ENCODE measurements at regions not wholly inside any gene's neighbourhood (a gene's known extent, or its start where the extent isn't known, plus 50 kb on each side); places are given as distances from the start of the nearest gene placed in this dataset.

DNA sequence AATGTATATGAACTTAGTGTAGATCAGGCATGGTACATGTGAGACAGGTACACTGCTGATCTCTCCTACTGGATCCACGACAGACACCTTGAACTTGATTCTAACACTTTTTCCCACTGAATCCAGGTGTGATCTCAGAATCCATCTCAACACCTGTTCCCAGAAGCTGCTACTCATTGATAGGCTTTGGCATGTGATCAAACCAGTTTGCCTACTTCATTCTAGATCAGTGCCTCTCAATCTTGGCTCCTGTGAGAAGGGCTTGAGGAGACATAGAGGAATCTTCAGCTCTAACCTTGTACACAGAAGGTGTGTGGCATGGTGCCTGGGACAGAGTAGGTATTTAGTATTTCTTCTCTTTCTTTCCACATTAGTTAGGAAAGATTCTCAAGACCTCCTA is 212.3 kb upstream of the ATP5MC3 start:
- no peak overlapping the region for H3K27ac ChIP-seq
- TF ChIP-seq, protein P1, sequence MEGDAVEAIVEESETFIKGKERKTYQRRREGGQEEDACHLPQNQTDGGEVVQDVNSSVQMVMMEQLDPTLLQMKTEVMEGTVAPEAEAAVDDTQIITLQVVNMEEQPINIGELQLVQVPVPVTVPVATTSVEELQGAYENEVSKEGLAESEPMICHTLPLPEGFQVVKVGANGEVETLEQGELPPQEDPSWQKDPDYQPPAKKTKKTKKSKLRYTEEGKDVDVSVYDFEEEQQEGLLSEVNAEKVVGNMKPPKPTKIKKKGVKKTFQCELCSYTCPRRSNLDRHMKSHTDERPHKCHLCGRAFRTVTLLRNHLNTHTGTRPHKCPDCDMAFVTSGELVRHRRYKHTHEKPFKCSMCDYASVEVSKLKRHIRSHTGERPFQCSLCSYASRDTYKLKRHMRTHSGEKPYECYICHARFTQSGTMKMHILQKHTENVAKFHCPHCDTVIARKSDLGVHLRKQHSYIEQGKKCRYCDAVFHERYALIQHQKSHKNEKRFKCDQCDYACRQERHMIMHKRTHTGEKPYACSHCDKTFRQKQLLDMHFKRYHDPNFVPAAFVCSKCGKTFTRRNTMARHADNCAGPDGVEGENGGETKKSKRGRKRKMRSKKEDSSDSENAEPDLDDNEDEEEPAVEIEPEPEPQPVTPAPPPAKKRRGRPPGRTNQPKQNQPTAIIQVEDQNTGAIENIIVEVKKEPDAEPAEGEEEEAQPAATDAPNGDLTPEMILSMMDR (conservative IDR thresholded peaks at IDR 0.05), result no peak
- no peak for TF ChIP-seq ZFX (IDR thresholded peaks at IDR 0.05)

DNA sequence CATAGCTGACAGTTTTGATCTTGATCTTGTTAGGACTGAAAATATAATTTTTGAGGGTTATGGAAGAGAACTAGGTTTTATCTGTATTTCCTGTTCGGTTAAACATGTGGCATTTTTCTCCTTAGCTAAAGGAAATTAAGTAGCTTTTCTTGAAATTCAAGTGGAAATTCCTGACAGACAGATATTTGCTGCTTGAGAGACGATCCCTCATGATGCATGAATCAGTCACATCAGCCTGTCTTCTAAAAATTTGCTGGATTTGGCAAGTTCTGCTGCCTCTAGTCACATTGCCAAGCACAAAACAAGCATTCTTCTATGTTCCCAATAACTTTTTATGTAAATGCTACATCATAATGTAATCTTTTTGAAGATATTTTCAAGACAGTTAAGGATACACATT is 201.8 kb upstream of the ATP5MC3 start:
- TF ChIP-seq ZFX (IDR thresholded peaks at IDR 0.05), result no peak
- TF ChIP-seq, protein P1 (conservative IDR thresholded peaks at IDR 0.05), result no peak
- H3K27ac ChIP-seq, result no peak overlapping the region

DNA sequence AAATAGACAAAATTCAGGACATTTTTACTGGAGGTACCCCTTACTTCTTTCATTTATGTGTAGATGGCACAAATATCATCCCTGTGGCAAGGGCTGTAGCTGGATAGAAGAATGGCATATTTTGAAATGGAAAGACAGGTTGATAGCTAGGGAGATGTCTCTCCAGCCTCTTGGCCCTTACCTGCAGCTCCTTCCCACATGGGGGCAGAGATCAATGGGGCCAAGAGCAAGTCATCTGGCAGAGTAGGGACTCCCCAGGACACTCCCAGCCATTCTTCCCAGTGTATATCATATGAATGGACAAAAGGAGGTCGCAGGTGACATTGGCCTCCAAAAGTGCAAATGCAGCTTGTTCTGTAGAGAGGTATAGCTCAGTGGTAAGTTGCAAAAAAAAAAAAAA is 192.2 kb upstream of the ATP5MC3 start:
- TF ChIP-seq, protein P1 (conservative IDR thresholded peaks at IDR 0.05), result no peak
- no peak overlapping the region for H3K27ac ChIP-seq

DNA sequence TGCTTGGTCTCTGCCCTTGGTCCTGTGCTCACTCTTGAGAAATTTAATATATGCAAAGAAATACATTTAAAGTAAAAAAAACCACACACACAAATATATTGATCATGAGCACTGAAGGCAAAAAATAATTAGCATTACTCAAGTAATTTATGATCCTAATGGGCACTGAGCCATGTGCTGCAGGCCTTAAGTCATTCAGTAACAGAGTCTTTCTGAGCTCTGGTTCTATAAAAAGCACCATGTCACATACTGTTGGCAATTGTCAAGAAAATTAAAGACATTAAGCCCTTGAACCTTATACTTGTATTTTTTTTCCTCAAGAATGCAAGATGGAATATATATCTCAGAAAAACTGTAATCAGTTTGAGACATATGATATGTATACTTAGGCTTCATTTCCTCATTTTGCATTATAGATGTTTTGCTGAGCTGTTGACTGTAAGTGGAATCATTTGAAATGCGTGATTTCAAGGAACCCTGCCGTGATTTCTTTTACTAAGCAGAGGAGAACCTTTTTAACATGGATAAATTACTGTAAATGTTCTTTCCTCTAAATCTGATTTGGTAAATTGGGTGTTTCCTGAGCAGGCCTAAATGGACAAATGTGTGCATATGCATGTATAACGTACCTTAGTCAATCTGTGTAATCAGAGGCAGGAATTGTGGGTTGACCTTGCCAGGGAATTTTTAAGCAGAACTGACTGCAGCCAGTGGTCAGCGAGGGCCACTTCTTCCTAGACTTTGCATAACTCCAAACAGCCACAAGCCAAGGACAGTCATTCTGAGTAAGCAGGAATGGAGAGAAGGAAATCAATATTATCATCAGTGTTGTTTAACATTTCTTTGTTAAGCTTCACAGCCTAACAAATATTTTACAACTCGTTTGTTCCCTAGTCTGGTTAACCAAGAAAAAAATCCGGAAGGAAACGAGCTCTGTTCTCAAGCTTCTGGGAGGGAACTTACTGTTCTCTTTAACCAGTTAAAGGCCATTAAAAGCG is 191.5 kb upstream of the ATP5MC3 start:
- TF ChIP-seq, protein P1 (conservative IDR thresholded peaks at IDR 0.05), result no peak
- TF ChIP-seq ZFX (IDR thresholded peaks at IDR 0.05), result no peak
- H3K27ac ChIP-seq, result no peak overlapping the region

DNA sequence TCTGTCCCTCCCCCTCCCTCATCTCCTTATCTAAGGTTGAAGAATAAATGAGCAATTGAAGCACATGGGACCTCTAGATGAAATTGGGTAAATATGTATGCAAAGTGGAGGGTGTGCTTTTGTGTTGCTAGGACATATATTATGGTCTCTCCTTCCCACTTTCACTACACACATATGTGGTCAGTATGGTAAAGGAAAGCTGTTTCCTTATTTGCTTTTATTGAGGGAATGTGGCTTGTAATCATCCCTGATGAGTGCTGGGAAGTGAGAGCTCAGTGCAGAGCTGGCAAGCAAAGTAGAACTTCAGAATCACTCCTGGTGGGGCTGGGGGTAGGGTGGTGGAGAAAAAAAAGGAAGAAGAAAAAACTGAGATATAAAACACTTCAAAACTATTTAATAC is 189.9 kb upstream of the ATP5MC3 start:
- TF ChIP-seq, protein P1 (conservative IDR thresholded peaks at IDR 0.05), result no peak
- no peak for TF ChIP-seq ZFX (IDR thresholded peaks at IDR 0.05)
- H3K27ac ChIP-seq, result no peak overlapping the region

DNA sequence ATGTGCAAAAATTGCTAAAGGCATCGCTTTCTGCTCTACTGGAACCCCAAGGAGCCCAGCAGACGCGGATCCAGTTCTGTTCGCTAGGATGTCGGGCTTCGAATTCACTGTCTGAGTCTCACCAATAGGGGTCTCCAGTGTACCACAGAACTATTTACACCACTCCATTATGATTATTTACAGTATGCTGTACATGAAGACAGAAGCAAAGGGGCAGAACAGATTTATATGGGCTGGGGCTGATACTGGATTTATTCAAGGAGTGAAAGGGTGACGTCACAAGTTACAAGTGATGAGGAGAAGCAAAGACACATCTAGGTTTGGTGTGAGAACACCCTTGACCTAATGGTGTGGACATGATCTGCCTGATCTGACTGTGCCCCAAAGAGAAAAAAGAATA is 185.3 kb upstream of the ATP5MC3 start:
- H3K27ac ChIP-seq, result no peak overlapping the region
- no peak for TF ChIP-seq ZFX (IDR thresholded peaks at IDR 0.05)
- TF ChIP-seq, protein P1 (conservative IDR thresholded peaks at IDR 0.05), result peak; percentile 83

DNA sequence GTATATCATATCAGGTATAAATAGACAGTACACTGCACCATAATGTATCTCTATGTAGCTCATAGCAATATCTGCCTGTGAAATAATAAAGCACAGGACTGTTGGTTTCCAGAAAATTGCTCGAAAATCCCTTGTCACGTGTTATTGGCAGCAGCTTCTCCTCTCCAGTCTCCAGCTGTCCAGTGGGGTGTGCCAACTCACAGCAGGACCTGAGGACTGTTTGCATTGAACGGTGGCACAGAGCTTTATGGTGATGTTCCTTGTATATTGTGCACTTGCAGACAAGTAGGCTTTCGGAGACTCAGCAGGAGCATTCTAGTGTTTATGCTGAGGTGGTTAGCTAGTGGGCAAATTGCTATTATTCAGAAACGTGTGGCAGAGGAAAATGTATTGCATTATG is 182.2 kb upstream of the ATP5MC3 start:
- TF ChIP-seq, protein P1 (conservative IDR thresholded peaks at IDR 0.05), result no peak
- no peak for TF ChIP-seq ZFX (IDR thresholded peaks at IDR 0.05)

More for the DNA sequence above, 182.2 kb upstream of the ATP5MC3 start:
- no peak overlapping the region for H3K27ac ChIP-seq

Measured in C4-2B (cell line).